ENCODE measurements at regions not wholly inside any gene's neighbourhood (a gene's known extent, or its start where the extent isn't known, plus 50 kb on each side); places are given as distances from the start of the nearest gene placed in this dataset.
"Not testable (repeated sequence)": the region's sequence is repeated elsewhere in the genome, so short reads cannot be mapped to it uniquely, and the experiment has no call there.

DNA sequence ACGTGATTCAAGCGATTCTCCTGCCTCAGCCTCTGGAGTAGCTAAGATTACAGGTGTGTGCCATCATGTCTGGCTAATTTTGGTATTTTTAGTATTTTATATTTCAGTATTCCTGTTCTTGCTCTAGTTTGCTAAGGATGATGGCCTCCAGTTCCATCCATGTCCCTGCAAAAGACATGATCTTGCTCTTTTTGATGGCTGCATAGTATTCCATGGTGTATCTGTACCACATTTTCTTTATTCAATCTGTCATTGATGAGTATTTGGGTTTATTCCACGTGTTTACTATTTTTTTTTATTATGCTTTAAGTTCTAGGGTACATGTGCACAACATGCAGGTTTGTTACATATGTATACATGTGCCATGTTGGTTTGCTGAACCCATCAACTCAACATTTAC lies 376.8 kb downstream of the TYW1 start:
- not testable (repeated sequence) for TF ChIP-seq TAF1 (conservative IDR thresholded peaks at IDR 0.05); RAD21 (IDR thresholded peaks at IDR 0.05); YY1 (IDR thresholded peaks at IDR 0.05); HNF4G (IDR thresholded peaks at IDR 0.05); JUND (IDR thresholded peaks at IDR 0.05); HNF4A (conservative IDR thresholded peaks at IDR 0.05); ZBTB33 (IDR thresholded peaks at IDR 0.05); REST (IDR thresholded peaks at IDR 0.05); EGR1 (IDR thresholded peaks at IDR 0.05; ENCODE audit: low read depth in 2 of 2); GABPA (IDR thresholded peaks at IDR 0.05 in 1 of 2, conservative IDR thresholded peaks at IDR 0.05 in 1 of 2); FOXA2 (IDR thresholded peaks at IDR 0.05)
- TF ChIP-seq, protein P1, sequence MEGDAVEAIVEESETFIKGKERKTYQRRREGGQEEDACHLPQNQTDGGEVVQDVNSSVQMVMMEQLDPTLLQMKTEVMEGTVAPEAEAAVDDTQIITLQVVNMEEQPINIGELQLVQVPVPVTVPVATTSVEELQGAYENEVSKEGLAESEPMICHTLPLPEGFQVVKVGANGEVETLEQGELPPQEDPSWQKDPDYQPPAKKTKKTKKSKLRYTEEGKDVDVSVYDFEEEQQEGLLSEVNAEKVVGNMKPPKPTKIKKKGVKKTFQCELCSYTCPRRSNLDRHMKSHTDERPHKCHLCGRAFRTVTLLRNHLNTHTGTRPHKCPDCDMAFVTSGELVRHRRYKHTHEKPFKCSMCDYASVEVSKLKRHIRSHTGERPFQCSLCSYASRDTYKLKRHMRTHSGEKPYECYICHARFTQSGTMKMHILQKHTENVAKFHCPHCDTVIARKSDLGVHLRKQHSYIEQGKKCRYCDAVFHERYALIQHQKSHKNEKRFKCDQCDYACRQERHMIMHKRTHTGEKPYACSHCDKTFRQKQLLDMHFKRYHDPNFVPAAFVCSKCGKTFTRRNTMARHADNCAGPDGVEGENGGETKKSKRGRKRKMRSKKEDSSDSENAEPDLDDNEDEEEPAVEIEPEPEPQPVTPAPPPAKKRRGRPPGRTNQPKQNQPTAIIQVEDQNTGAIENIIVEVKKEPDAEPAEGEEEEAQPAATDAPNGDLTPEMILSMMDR (IDR thresholded peaks at IDR 0.05; ENCODE audit: low read depth, low read length, missing input control), result not testable (repeated sequence)
- TF ChIP-seq, protein P2, sequence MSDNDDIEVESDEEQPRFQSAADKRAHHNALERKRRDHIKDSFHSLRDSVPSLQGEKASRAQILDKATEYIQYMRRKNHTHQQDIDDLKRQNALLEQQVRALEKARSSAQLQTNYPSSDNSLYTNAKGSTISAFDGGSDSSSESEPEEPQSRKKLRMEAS (IDR thresholded peaks at IDR 0.05), result not testable (repeated sequence)
